ENCODE measurements at regions not wholly inside any gene's neighbourhood (a gene's known extent, or its start where the extent isn't known, plus 50 kb on each side); places are given as distances from the start of the nearest gene placed in this dataset.

- Histone ChIP-seq H3K4me3 (ENCODE audit: low read length, poor library complexity, severe bottlenecking) (no peak overlapping the region), H2AFZ (ENCODE audit: low read length) (no peak overlapping the region), H3K27me3 (ENCODE audit: insufficient read depth, low read length, poor library complexity, severe bottlenecking) (no peaks in the 10 kb centered on the region), H3F3A (ENCODE audit: low read depth) (no peaks in the 10 kb centered on the region), H3K36me3 (ENCODE audit: insufficient read depth, low read length) (no peaks in the 10 kb centered on the region), H4K20me1 (ENCODE audit: insufficient read depth, low read length, poor library complexity, severe bottlenecking) (no peaks in the 10 kb centered on the region), H3K9me3 (ENCODE audit: insufficient read depth, low read depth, low read length) (0 out of 2 replicates have a peak, but pooled peaks cover 4% of the 10 kb centered on the region), H3K9me2 (replicated peaks; ENCODE audit: low read depth, low read length) (no peaks in the 10 kb centered on the region), H3K9ac (ENCODE audit: low read depth, low read length, poor library complexity, severe bottlenecking) (no peak overlapping the region), H3K4me1 (ENCODE audit: insufficient read depth, low read length, poor library complexity, severe bottlenecking) (no peaks in the 10 kb centered on the region), H3K79me2 (ENCODE audit: insufficient read depth, low read length) (no peaks in the 10 kb centered on the region), H3K4me2 (ENCODE audit: low read depth, low read length, poor library complexity, severe bottlenecking) (no peak overlapping the region)
- TF ChIP-seq CTCF (conservative IDR thresholded peaks at IDR 0.05; ENCODE audit: low read length) (no peak), EZH2phosphoT487 (IDR thresholded peaks at IDR 0.05; ENCODE audit: borderline replicate concordance) (no peak)
Observed at GRCh38 chr22:48265000-48265625, 1502.7 kb downstream of the TBC1D22A start.

GRCh38 chr22:48264586-48264985, 1502.1 kb downstream of the TBC1D22A start:
- Histone ChIP-seq H3K36me3 (ENCODE audit: insufficient read depth, low read length) (no peaks in the 10 kb centered on the region), H4K20me1 (ENCODE audit: insufficient read depth, low read length, poor library complexity, severe bottlenecking) (no peaks in the 10 kb centered on the region), H3K27me3 (ENCODE audit: insufficient read depth, low read length, poor library complexity, severe bottlenecking) (no peaks in the 10 kb centered on the region), H3K79me2 (ENCODE audit: insufficient read depth, low read length) (no peaks in the 10 kb centered on the region), H3K4me2 (ENCODE audit: low read depth, low read length, poor library complexity, severe bottlenecking) (no peak overlapping the region), H3K9me3 (ENCODE audit: insufficient read depth, low read depth, low read length) (0 out of 2 replicates have a peak, but pooled peaks cover 4% of the 10 kb centered on the region), H2AFZ (ENCODE audit: low read length) (no peak overlapping the region), H3K9ac (ENCODE audit: low read depth, low read length, poor library complexity, severe bottlenecking) (no peak overlapping the region), H3K4me3 (ENCODE audit: low read length, poor library complexity, severe bottlenecking) (no peak overlapping the region), H3K4me1 (ENCODE audit: insufficient read depth, low read length, poor library complexity, severe bottlenecking) (no peaks in the 10 kb centered on the region), H3K9me2 (replicated peaks; ENCODE audit: low read depth, low read length) (no peaks in the 10 kb centered on the region), H3F3A (ENCODE audit: low read depth) (no peaks in the 10 kb centered on the region)
- TF ChIP-seq EZH2phosphoT487 (IDR thresholded peaks at IDR 0.05; ENCODE audit: borderline replicate concordance): no peak
- TF ChIP-seq CTCF (conservative IDR thresholded peaks at IDR 0.05; ENCODE audit: low read length): no peak

GRCh38 chr22:48263791-48264351, 1501.4 kb downstream of the TBC1D22A start:
- Histone ChIP-seq H3K27me3 (ENCODE audit: insufficient read depth, low read length, poor library complexity, severe bottlenecking) (no peaks in the 10 kb centered on the region), H3K4me1 (ENCODE audit: insufficient read depth, low read length, poor library complexity, severe bottlenecking) (no peaks in the 10 kb centered on the region), H3K4me3 (ENCODE audit: low read length, poor library complexity, severe bottlenecking) (no peak overlapping the region), H3K36me3 (ENCODE audit: insufficient read depth, low read length) (no peaks in the 10 kb centered on the region), H2AFZ (ENCODE audit: low read length) (no peak overlapping the region), H3K4me2 (ENCODE audit: low read depth, low read length, poor library complexity, severe bottlenecking) (no peak overlapping the region), H3K9me3 (ENCODE audit: insufficient read depth, low read depth, low read length) (0 out of 2 replicates have a peak, but pooled peaks cover 4% of the 10 kb centered on the region), H3F3A (ENCODE audit: low read depth) (no peaks in the 10 kb centered on the region), H3K79me2 (ENCODE audit: insufficient read depth, low read length) (no peaks in the 10 kb centered on the region), H4K20me1 (ENCODE audit: insufficient read depth, low read length, poor library complexity, severe bottlenecking) (no peaks in the 10 kb centered on the region), H3K9me2 (replicated peaks; ENCODE audit: low read depth, low read length) (no peaks in the 10 kb centered on the region), H3K9ac (ENCODE audit: low read depth, low read length, poor library complexity, severe bottlenecking) (no peak overlapping the region)
- TF ChIP-seq CTCF (conservative IDR thresholded peaks at IDR 0.05; ENCODE audit: low read length) (no peak), EZH2phosphoT487 (IDR thresholded peaks at IDR 0.05; ENCODE audit: borderline replicate concordance) (no peak)
